ENCODE measurements at regions not wholly inside any gene's neighbourhood (a gene's known extent, or its start where the extent isn't known, plus 50 kb on each side); places are given as distances from the start of the nearest gene placed in this dataset.
"Not testable (repeated sequence)": the region's sequence is repeated elsewhere in the genome, so short reads cannot be mapped to it uniquely, and the experiment has no call there.

DNA sequence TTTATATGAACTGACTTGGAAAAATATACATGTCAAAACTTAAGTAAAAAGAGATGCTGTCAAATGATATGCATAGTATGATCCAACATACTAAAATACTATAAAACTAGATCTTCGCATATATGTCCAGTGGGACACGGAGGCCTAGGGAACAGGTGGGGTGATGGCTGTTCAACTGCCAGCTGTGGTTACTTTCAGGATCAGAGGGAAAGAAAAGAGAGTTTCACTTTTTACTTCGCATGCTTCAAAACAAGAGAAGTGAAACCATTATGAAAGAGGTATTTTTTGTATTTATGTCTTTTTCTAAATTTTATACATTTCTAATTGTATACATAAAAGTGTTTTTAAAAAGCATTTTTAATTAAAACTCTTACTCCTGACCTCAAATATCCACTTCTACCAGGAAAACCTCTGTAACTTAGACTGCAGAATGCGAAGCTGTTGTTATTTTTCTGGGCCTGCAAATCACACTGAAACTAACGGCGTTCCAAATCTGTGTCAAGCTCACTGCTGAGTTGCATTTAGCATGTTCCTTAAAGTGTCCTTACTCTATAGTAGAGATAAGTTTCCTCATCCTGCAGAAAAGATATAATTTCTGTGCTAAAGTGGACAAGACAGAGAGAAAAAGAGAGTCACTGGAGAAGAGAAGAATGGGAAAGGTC lies 97.8 kb upstream of the SLC35G4 start:
- no peak for DNase-seq (ENCODE audit: low spot score)

DNA sequence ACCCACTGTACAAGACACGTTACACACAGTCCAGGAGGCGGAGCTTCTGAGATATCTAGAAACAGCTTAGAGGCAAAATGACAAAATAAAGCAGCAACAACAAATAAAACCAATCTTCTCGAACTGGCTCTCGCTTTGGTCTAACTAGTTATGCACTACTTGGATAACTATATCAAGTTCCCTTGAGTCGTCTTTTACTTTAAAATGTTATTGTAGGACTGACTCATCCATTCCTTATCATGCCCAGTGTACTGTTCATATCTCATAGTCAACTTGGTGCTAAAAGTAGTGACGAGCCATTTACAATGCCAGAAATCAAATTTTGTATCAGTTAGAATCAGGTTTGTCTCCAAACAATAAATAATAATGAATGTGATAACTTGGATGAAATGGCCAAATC lies 102.5 kb upstream of the SLC35G4 start:
- no peak for DNase-seq (ENCODE audit: low spot score)

DNA sequence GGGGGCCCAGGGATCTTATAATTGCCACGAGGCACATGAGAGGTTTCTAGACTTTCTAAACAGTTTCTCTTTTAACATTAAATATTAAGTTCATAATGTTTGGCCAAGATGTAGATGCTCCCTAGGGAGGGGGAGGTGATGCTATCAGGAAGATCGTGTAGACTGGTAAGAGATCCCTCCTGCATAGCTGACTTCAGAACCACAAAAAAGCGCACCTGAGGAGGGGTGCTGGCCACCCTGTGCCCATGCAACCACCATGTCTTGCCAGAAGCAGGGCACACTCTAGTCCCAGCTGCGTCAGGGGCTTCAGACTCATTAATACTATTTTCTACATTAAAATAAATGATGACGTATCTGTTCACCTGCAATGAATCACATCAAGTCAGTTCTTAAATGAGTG lies 103.4 kb upstream of the SLC35G4 start:
- DNase-seq (ENCODE audit: low spot score), result no peak

GRCh38 chr18:11504962-11505361 lies 104.4 kb upstream of the SLC35G4 start:
- no peak for DNase-seq (ENCODE audit: low spot score)

- no peak for DNase-seq (ENCODE audit: low spot score)
Observed at GRCh38 chr18:11502368-11502767, 107.0 kb upstream of the SLC35G4 start.

DNA sequence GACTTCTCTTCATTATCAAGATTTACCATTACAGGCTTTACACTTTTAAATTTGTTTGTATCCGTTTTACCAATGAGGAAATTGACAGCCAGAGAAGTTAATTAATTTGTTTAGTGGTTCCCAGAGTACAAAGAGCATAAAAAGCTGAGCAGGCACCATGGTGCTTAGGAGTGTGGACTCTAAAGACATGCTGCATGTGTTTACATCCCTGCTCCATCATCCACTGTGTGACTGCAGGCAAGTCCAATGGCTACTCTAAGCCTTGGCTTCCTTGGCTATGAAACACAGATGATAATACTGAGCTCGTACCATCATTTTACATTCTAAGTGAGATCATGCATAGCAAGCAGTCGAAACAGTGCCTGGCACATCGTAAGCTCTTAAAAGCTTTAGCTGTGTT lies 108.0 kb upstream of the SLC35G4 start:
- DNase-seq (ENCODE audit: low spot score), result no peak

GRCh38 chr18:11500153-11501122 lies 109.0 kb upstream of the SLC35G4 start:
- no peak for DNase-seq (ENCODE audit: low spot score)

DNA sequence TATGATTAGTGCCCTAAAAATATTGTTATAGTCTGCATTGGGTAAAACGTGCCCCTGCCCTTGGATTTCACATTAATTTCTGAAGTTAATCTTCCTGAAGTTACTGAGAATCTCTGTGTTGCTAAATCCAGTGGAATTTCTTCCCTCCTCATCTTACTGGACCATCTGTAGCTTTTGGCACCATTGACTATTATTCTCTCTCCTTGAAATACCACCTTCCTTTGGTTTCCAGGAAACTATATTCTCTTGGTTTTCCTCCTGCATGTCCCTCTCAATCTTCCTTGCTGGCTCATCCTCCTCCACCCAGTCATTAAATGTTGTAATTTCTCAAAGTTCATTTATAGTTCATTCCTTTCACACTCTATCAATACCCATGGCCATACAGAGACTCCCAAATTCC lies 110.6 kb upstream of the SLC35G4 start:
- DNase-seq (ENCODE audit: low spot score), result no peak

- no peak for DNase-seq (ENCODE audit: low spot score)
Observed at GRCh38 chr18:11497585-11497984, 111.8 kb upstream of the SLC35G4 start.

DNA sequence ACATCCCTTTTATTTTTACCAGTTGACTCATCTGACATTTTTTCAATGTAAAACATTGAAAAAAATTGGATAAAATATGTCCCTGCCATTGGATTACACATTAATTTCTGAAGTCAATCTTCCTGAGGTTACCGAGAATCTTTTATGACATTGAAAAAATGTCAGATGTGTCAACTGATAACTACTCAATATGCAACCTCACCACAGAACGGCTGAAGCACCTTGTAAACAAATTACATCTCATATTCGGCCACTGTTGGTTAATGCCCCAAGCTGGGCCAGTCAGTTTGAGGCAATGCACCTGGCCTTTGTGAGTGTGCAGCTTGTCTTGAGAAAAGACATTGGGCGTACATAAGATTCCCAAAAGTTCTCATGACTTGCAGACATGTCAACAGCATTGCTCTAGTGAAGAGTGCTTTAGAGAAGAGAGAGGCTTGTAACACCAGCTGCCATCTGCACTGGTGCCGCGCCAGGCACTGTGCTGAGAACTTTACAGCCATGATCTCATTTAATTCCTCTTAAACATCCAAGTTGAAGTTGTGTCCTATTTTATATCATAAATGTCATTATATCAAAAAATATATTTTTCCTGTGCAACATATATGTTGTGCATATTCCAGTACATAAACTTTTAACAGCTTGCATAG lies 112.7 kb upstream of the SLC35G4 start:
- DNase-seq (ENCODE audit: low spot score), result no peak

DNA sequence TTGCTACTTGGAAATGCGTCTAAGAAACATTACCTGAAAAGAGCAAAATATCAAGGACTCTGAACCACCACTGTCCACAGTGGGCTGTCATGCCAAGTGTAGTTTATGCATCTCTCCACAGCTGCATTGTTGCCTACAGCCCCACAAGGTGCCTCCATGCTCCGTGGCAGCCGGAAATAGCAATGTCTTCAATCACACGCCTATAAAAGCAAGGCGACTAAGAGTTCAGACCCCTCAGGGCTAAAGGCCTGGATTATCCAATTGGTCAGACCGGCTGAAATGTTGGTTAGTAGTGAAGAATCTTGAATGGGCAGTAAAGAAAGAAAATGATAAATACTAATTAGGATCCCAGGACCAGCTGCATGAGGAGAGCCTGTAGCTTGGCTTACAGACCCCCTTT lies 114.0 kb upstream of the SLC35G4 start:
- DNase-seq (ENCODE audit: low spot score), result no peak

- DNase-seq (ENCODE audit: low spot score), result no peak
Observed at GRCh38 chr18:11494107-11494506, 115.3 kb upstream of the SLC35G4 start.

DNA sequence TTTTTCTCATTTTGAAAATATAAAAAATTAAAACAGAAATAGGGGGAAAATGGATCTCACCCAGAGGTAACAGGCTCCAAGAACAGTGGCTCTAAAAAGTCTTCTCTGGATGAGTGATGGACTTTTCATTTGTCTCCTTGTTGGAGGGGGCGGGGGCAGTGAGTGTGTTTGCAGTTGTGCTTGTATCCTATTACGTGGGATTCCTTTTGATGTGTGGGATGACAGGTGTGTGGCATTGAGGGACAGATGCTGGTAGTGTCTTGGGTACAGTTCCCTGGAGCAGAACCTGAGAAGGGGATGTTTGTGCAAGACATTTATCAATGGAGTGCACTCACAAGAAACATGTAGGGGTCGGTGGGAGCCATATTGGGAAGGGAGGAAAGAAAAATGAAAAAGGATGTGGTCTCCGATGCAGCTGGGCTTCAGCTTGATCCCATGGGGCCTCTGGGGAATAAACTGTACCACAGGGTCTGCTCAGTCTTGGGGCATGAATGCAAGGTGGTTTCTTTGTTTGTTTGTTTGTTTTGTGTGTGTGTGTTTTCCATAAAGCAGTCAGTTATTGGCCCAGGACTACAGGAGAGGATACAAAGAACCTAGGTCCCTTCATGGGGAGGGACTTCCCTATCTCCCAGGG lies 120.0 kb upstream of the SLC35G4 start:
- DNase-seq (ENCODE audit: low spot score), result no peak

- DNase-seq (ENCODE audit: low spot score), result no peak
Observed at GRCh38 chr18:11488175-11488574, 121.2 kb upstream of the SLC35G4 start.

DNA sequence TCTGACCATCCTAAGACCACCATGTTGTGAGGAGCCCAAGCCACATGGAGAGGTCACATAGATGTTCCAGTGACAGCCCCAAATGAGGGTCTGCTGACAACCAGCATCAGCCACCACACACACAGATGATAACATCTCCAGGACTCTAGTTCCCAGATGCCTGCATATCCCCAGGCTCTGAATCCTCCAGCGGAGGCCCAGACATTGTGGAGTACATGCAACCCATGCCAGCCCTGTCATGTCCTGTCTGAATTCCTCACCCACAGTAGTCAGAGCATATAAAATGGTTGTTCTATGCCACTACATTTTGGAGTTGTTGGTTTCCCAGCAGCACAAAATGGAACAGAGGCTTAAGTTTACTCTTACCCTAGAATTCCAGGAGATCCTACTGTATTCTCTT lies 122.0 kb upstream of the SLC35G4 start:
- DNase-seq (ENCODE audit: low spot score), result no peak

GRCh38 chr18:11482271-11482670 lies 127.1 kb upstream of the SLC35G4 start:
- no peak for DNase-seq (ENCODE audit: low spot score)

DNA sequence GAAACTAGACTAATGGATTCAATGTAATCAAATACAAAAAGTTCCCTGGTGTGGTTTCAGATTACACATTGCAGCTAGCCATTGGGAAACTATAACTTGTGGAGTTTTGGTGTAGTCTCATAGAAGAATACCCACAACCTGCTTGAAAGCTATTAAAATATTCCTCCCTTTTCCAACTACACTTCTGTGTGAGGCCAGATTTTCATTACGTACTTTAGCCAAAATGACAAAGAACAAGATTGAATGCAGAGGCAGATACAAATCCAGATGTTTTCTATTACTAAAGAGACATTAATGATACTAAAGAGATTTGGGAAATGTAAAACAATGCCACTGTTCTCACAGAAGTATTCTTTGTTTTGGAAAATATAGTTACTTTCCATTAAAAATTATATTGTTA lies 128.7 kb upstream of the SLC35G4 start:
- DNase-seq (ENCODE audit: low spot score), result no peak

DNA sequence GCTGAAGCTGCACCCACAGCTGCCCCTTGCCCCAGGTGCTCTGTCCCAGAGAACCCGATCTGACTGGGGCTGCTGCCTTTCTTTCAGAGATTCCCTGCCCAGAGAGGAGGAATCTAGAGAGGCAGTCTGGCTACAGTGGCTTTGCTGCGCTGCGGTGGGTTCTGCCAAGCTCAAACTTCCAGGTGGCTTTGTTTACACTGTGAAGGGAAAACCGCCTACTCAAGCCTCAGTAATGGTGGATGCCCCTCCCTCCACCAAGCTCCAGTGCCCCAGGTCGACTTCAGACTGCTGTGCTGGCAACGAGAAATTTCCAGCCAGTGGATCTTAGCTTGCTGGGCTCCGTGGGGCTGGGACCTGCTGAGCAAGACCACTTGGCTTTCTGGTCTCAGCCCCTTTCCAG lies 130.4 kb upstream of the SLC35G4 start:
- not testable (repeated sequence) for DNase-seq (ENCODE audit: low spot score)

- DNase-seq (ENCODE audit: low spot score), result no peak
Observed at GRCh38 chr18:11470941-11471340, 138.5 kb upstream of the SLC35G4 start.

DNA sequence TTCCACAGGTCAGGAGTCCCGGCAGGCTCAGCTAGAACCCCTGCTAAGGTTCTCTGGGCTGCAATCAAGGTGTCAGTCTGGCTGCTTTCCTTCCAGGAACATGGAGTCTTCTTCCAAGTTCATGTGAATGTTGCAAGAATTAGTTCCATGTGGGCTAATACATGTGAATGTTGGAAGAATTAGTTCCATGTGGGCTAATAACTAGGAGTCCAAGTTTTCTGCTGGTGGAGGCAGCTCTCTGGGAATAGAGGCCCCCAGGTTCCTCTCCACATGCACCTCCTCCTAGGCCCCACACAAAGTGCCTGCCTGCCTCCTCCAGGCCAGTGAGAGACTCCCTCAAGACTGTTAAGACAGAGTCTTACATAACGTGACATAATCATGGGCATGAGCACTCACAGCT lies 140.8 kb upstream of the SLC35G4 start:
- DNase-seq (ENCODE audit: low spot score), result no peak

- no peak for DNase-seq (ENCODE audit: low spot score)
Observed at GRCh38 chr18:11468120-11468519, 141.3 kb upstream of the SLC35G4 start.

- no peak for DNase-seq (ENCODE audit: low spot score)
Observed at GRCh38 chr18:11467611-11468010, 141.8 kb upstream of the SLC35G4 start.

Data from hematopoietic multipotent progenitor cell treated with erythropoietin and hydrocortisone succinate and interleukin-3 and kit ligand, for 17 days (in vitro differentiated cells).